ENCODE measurements at regions not wholly inside any gene's neighbourhood (a gene's known extent, or its start where the extent isn't known, plus 50 kb on each side); places are given as distances from the start of the nearest gene placed in this dataset.

DNA sequence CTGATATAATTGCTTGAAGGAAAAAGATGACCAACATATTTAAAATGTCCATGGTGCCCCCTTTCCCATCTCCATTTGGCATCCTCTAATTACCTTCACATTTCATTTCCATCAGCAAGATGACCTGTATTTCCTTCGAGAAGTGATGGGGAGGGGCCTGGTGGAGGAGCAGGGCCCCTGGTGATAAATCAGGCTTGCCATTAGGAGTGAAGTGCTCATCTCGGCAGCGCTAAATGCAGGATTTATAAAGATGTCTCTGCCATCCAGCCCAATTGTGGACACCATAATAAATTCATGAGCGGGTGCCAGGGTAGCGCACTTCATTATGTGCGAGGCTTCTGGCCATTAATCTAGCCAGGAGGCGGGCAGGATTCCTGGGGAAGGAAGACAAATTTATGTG lies 101.5 kb upstream of the IRX6 start:
- DNase-seq (ENCODE audit: low read depth): no peak

DNA sequence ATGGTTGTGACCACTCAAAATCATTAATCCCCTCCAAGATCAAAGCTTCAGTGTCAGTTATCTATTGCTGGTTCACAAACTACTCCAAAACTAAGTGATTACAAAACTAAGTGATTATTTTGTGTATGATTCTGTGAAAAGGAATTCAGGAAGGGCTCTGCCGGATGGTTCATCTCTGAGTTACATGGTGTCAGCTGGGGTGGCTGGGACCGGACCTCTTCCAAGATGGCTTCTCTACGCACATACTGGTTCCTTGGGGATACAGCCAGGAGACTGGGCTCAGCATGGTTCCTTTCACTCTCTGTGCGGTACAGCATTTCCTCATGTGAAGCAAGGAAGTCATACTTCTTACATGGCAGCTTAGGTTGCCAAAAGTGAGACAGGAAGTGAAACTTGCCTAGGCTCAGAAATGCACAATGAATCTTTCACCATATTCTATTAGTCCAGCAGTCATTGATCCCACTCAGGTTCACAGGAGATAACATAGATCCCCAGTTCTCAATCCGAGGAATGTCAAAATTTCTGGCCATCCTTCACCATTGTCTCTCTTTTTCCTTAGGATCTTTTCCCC lies 97.9 kb upstream of the IRX6 start:
- no peak for DNase-seq (ENCODE audit: low read depth)

DNA sequence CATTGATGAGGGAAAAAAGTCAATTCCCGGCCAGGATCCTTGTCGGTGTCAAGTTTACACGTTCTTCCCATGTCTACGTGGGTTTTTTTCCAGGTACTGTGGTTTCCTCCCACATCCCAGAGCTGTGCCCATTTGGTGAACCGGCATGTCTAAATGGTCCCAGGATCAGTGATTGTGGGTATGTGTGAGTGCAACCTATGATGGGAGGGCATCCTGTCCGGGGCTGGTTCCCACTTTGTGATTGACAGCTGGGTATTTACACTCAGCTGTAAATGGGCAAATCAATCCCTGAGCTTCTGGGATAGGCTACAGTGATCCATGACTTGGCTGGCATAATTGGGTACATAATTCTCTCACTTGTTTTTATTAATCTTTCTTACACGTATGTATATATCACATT lies 91.2 kb upstream of the IRX6 start:
- no peak for DNase-seq (ENCODE audit: low read depth)

DNA sequence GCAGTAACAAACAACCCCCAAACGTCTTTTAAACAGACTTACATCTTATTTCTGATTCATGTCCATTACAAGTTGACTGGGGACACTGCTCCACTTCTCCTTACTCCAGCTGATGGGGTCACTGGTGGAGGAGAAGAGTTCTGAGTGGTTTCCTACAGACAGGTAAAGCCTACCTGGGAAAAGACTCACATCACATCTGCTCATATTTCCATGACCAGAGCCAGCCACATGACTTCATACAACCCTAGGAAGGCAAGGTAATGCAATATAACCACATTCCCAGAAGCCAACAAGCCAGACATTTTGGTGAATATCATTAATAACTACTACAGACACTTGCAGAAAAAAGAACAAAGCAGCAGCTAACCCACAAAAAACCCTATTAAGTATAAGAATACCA lies 90.5 kb upstream of the IRX6 start:
- no peak for DNase-seq (ENCODE audit: low read depth)

DNA sequence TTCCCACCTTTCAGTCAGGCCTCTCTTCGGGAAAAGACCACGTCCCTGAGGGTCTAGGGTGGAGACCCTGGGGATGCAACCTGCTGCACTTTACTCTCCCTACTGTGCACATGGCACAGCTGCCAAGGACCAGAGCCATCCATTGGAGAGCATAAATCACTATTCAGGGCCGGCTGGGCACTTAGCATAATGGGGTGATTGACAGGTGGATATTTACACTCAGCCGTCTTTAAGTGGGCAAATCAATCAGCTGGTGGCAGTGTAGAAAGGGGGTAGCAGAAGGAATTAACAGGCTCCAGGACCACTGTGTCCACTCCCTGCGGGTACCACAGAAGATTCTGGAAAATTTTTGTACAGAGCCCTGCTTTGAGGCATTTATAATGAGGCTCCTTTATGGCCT lies 87.3 kb upstream of the IRX6 start:
- no peak for DNase-seq (ENCODE audit: low read depth)

DNA sequence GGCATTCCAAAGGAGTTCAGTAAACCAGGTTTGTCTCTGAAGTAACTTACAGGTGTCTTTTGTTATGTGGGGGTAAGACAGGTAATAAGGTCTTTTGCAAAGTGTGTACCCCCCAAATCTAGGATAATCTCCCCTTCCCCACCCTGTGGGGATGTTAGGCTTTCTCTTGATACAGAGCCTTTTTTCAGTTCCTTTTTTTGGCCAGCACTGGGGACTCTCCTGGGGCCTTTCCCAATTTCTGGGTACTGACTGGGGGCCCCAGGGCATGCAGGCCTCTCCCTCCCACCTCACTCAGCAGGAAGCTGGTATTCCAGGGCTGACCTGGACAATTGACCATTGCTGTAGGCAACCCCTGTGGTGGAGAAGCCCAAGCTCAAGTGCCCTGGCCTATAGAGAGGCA lies 84.3 kb upstream of the IRX6 start:
- no peak for DNase-seq (ENCODE audit: low read depth)

DNA sequence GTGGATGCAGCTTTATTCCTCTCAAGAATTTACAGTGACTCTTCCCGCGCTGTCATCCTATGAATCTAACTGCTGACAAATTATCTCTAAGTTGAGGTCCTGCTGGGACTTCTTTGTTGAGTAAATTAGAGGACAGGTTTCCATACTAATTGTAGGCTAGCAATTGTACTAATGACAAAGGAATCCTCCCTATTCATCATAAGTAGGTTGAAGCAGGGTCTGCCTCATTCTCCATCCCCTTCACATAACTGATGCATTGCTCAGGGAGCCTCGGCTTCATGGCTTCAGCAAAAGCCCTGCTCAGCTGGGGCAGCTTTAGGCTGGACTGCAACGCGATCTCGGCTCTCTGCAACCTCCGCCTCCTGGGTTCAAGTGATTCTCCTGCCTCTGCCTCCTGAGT lies 83.1 kb upstream of the IRX6 start:
- DNase-seq (ENCODE audit: low read depth): no peak

DNA sequence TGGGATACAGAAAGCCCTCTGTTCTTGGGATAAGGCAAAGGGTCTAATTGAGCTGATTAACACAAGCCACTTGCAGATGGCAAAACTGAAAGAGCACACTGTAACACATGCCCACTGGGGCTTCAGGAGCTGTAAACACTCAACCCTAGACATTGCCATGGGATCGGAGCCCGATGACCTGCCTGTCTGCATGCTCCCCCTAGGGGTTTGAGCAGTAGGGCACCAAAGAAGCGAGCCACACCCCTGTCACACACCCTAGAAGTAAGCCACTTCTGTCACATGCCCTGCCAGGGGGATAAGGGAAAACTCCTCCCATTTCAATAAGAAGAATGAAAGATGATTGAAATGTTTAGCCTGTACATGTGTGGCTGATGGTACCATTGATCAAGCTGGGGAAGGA lies 81.3 kb upstream of the IRX6 start:
- no peak for DNase-seq (ENCODE audit: low read depth)

DNA sequence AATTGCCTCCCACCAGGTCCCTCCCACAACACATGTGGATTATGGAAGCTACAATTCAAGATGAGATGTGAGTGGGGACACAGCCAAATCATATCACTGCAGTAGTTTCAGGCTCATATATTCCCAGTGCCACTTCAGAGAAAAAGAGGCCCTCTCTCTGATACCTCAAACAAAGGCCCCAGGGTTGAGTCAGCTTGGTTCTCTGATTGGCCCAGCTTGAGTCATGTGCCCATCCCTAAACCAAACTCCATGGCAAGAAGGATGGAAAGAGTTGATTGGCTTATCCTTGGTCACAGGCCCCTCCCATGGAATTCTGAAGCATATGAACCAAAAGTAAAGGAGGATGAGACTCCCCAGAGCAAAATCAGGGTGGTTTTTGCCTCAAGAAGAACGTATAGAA lies 75.9 kb upstream of the IRX6 start:
- DNase-seq (ENCODE audit: low read depth): no peak

DNA sequence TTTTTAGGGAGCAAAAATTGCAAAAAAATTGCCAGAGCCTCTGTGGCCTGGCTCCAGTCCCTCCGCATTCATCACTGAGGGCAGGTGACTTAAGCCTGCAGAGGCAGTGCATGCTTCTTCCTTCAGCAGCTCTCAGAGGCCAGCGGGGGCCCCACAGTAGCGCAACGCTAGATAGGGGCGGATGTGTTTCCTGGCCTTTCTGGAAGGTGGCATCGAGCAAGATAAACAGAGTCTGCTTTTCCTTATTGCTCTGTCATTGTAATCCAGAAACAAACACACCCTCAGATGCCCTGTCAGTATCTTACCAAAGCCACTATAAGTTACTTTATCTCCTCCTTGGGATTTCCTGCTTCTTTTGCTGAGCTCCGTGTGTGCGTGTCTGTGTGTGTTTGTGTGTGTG lies 75.5 kb upstream of the IRX6 start:
- DNase-seq (ENCODE audit: low read depth): no peak

DNA sequence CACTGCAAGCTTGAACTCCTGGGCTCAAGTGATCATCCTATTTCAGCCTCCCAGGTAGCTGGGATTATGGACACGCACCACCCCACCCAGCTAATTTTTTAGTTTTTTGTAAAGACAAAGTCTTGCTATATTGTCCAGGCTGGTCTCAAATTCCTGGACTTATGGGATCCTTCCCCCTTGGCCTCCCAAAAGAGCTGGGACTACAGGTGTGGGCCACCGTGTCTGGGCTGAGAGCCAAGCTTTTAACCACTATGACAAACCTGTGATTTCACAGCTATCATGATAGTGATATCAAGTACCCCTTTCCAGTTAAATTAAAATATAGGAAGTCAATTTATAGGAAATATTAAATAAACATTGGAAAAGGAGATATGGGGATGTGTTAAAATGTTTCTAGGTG lies 74.6 kb upstream of the IRX6 start:
- DNase-seq (ENCODE audit: low read depth): no peak

DNA sequence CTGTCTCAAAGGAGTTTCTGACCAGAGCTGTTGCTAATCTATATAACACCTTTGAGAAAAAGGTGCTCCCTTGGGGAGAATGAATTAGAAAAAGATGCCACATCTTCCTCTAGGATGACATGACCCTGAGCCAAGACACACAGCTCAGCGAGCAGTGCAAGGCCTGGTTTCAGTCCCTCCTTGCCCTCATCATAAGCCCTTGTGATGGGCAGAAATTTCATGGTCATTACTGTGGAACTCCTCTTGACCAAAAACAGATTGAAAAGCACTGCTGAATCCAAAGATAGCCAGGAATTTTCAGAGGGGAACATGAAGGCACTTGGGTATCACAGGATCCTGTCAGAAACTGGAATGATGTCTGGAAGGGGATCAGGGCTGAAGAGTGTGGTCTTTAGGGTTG lies 74.1 kb upstream of the IRX6 start:
- no peak for DNase-seq (ENCODE audit: low read depth)

DNA sequence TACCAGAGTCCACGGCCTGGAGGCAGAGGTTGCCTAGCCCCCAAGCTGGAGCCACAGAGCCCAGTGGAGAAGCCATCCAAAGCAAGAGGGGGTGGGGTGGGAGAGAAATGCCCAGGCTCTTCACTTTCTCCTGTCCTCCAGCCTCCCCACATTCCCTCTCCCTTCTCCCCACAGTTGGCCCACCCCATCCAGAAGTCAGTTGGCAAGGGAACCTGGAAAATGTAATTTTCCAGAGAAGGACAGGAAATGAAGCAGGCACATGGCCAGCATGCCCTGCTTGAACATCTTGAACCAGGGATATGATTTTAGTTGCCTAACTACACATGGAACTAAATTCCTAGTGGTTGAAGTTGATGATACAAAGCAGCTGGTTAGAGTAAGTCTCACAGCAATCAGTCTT lies 73.3 kb upstream of the IRX6 start:
- DNase-seq (ENCODE audit: low read depth): no peak

DNA sequence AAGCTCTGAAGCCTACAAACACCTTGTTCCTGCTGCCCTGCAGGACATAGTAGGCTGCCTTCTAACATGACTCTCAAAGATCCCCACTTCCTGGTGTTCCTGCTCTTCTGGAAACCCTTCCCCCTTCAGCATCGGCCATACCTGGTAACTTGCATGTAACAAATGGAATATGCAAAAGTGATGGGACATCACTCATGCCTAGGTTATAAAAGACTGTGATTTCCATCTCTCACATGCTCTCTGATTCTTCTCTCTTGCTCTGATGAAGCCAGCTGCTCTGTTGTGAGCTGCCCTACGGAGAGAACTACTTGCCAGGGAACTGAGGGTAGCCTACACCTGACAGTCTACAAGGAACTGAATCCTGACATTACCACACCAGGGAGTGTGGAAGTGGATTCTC lies 72.9 kb upstream of the IRX6 start:
- DNase-seq (ENCODE audit: low read depth): no peak

DNA sequence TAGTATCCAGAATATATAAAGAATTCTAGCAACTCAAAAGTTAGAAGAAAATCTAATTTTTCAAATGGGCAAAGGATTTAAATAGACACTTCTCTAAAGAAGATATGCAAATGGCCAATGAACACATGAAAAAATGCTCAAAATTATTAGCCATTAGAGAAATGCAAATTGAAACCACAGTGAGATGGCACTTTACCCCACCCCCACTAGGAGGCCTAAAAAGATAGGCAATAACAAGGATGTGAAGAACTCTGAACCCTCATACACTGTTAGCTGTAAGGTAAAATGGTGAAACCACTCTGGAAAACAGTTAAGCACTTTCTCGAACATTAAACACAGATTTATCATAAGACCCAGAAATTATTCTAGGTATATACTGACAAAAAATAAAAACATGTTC lies 71.4 kb upstream of the IRX6 start:
- DNase-seq (ENCODE audit: low read depth): no peak

DNA sequence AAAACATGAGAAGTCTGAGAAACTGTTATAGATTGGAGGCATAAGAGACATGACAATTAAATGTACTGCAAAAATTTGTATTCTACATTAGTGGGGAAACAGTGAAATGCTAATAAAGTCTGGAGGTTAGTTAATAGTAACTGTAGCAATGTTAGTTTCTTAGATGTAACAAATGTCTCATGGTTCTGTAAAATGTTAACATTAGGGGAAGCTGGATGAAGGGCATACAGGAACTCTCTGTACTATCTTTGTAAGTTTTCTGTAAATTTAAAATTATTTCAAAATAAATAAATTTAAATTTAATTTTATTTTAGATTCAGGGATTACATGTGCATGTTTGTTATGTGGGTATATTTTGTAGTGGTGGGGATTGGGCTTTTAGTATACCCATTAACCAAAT lies 70.0 kb upstream of the IRX6 start:
- DNase-seq (ENCODE audit: low read depth): no peak

DNA sequence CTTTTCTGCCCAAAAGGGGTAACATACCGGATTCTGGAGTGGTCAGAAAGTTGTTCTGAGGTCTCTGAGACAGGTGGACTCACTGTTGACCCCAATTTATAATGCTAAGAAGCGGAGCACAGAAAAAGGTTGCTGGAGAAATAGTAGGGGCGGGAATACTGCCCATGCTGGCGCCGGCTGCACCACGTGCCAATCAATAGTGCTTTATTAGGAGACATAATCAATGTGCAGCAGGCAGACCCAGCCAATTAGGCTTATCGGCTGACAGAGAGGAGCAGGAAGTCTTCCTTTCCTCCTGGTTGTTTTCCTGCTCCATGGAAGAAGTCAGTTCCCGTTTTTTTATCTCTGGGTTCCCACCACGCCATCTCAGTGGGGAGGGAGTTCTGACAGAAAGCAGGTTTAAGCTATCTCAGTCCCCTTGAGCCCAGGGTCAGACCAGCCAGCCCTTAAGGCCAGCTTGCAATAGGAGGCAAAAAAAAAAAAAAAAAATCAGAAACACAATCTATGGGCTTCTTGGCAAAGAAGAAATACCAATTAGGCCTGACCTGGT lies 68.2 kb upstream of the IRX6 start:
- DNase-seq (ENCODE audit: low read depth): no peak

DNA sequence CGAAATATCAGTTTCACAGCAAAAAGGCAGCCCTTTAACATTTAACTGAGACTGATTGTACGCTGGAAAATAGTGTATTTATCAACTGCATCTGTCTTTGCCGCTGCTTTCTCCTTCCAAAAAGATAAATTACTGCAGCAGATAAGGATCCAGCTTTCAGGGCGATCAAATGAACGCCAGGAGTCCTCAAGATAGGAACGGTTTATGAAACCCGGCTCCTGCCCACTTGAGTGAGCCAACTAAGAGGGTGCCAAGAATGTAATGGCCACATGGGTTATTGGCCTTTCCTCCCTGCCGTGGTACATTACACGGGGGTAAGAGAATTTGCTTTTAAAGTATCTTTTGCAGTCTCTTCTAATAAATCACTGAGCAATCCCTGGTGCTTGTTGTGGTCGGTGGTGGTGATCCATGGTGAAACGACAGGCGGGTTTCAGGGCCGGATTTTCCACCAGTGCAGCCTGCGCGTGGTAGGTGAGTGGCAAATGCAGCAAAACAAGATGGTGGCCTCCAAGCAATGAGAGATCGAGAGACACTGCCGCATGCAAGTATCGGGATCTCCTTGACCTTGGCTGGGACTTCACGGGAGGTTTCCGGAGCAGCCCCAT lies 67.5 kb upstream of the IRX6 start:
- no peak for DNase-seq (ENCODE audit: low read depth)

DNA sequence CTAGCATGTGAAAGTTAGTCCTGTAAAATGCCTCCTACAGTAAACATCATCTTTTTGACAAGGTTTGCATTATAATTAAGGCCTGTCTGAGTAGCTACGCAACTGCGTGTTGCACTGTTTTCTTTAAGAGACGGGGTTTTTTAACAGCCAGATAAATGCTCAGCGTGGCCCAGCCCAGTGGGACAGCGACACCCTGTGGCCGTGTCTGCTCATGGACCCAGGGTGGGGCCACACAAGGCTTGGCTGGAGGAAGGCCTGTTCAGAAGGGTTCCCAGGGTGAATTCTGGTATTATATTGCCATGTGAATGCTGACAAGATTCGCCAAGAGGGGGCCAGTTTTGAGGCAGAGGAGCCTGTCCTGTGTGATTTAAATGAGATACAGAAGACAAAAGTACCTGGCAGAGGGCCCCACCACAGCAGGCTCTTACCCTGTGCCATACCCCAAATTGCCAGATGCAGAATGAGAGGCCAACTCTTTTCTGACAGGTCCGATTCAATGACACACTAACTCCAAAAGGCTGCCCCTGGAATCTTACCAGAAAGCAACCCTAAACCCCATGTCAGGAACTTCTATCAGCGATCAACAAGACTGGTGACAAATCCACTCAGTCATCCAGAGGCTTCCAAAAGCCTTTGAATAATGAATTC lies 65.9 kb upstream of the IRX6 start:
- peak; percentile 7 for DNase-seq (ENCODE audit: low read depth)

DNA sequence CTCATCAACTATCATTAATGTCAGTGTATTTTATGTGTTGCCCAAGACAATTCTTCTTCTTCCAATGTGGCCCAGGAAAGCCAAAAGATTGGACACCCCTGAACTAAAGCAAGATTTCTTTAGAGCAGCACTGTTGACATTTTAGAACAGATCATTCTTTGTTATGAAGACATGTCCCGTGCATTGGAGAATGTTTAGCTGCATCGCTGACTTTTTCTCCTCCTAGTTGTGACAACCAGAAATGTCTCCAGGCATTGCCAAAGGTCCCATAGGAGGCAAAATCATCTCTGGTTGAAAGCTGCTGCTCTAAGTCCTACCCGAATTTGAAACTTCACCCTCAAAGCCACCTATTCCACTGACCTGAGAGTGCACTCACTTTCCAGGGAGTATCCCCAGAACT lies 62.7 kb upstream of the IRX6 start:
- no peak for DNase-seq (ENCODE audit: low read depth)

DNA sequence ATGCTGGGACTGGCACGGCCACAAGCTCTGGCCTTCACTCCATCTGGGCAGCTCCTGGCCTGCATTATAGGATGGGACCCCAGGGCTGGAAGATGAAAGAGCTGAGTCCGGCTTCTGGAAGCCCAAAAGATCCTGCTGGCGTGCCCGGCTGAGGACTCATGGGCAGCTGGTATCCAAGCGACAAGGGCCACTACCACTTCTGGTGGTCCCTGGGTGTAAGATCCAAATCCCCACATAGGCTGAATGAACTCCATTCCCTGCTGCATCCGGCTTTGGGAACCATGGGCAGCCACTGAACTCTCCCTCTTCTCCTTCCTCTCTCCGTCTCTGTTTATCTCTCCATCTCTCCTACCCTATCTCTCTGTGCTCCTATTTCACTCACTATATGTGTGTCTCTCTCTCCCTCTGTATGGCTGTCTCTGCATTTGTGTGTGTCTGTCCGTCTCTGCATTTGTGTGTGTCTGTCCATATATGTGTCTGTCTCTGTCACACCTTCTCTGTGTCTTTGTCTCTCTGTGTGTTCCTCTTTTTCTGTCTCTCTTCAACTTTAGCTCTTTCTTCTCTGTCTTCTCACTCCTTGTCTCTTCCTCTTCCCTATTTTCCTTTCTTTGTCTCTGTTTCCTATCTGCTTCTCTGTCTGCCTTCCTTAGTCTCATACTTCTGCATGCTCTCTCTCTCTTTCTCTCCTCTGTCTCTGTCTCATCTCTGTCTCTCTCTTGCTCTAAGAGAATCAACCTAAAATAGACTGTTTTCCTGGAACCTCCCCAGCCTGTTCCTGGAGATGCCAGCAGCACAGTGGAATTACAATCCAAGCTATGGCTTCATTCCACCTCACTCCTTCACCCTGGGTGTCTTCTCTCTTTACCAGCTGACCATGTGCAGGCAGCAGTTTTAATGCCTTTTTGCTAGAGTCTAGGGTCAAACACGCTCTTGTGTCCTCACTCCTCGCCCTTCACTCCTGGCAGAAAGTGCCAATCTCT lies 60.4 kb upstream of the IRX6 start:
- no peak for DNase-seq (ENCODE audit: low read depth)

DNA sequence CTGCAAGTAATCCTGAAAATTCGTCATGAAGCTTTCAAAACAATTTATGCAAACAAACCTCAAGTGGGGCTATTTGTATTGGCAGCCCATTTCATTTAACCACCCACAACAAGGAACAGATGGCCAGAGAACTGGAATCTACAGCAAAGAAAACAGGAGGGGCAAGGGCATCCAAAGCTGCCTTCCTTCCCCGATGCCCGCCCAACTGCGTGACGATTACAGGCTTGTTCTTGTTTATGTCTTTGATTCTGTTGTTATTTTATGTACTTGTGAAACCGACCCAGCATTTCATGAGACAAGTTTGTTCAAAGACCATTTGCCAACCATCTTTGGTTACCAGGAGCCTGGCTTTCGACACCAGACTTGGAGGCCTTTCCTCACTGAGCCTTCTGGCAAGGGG lies 59.1 kb upstream of the IRX6 start:
- no peak for DNase-seq (ENCODE audit: low read depth)

DNA sequence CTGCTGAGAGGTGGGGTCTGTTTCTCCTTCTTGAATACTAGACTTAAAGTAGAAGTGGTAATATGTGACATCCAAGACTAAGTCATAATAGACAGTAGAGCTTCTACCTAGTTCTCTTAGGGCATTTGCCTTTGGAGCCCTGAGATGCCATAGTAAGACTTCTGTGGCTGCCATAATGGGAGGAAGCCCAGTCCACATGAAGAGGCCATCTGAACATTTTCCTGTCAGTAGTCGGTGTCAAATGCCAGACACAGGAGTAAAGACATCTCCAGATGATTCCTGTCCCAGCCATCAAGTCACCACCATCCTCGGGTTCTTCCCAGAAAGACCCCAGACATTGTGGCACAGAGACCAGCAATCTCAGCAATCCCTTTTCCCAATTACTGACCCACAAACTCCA lies 58.1 kb upstream of the IRX6 start:
- DNase-seq (ENCODE audit: low read depth): no peak
